ENCODE measurements at regions not wholly inside any gene's neighbourhood (a gene's known extent, or its start where the extent isn't known, plus 50 kb on each side); places are given as distances from the start of the nearest gene placed in this dataset.
"Not testable (repeated sequence)": the region's sequence is repeated elsewhere in the genome, so short reads cannot be mapped to it uniquely, and the experiment has no call there.

DNA sequence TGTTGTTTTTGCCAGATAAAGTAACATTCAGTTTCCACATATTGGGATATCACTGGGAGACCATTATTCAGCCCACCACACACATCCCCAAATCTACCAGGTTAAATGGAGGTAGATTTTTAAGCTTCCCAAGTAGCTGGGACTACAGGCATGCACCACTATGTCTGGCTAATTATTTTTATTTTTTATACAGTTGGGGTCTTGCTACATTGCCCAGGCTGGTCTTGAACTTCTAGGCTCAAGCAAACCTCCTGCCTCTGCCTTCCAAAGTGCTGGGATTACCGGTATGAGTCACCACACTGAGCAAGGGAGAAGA is 96.6 kb upstream of the CHD2 start:
- Histone ChIP-seq H3K27me3 (no peaks in the 10 kb centered on the region), H3K9ac (ENCODE audit: low read depth in 2 of 2, low read length in 2 of 2) (no peak overlapping the region), H3K27ac (peak overlapping the region; percentile 88), H3K4me3 (no peak overlapping the region), H3K36me3 (no peaks in the 10 kb centered on the region), H3K9me3 (no peaks in the 10 kb centered on the region), H3K4me1 (peaks cover 8% of the 10 kb centered on the region)
- TF ChIP-seq, protein P1, sequence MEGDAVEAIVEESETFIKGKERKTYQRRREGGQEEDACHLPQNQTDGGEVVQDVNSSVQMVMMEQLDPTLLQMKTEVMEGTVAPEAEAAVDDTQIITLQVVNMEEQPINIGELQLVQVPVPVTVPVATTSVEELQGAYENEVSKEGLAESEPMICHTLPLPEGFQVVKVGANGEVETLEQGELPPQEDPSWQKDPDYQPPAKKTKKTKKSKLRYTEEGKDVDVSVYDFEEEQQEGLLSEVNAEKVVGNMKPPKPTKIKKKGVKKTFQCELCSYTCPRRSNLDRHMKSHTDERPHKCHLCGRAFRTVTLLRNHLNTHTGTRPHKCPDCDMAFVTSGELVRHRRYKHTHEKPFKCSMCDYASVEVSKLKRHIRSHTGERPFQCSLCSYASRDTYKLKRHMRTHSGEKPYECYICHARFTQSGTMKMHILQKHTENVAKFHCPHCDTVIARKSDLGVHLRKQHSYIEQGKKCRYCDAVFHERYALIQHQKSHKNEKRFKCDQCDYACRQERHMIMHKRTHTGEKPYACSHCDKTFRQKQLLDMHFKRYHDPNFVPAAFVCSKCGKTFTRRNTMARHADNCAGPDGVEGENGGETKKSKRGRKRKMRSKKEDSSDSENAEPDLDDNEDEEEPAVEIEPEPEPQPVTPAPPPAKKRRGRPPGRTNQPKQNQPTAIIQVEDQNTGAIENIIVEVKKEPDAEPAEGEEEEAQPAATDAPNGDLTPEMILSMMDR (IDR thresholded peaks at IDR 0.05) = no peak
- DNase-seq = no peak
- intact Hi-C loops (cut with DNase I) = no loop called here

DNA sequence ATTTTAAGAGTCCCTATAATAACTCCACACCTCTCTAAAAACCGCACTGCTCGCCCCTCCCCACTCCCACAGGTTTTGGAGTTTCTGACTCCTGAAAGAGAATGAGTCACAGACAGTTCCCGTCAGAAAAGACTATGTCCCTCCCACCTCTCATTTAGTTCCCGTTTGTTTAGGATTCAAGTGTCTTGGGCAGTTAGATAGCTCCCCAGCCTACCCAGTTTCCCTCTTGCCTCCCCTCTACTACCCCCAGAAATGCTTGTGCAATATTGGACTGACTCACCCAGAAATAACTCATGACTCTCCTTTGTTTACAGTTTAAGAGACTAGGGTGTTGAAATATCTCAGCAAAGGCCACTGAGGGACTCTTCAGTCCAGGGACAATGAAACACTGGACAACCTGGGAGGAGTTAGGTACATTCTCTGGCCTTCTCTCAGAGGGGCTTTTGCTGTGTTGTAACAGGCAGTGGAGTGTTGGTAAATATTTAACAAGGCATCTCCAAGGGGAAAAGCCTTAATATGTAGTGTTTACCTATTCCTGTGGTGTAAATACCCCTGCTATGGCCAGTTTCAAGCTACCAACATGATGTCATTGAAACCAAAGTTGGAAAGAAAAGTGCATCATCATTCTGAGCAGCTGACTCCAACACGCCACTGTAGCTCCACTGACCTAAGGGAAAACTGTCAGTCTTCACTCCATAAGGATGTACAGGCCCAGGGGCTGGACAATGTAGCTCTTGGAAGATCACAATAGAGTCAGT is 96.1 kb upstream of the CHD2 start:
- Histone ChIP-seq H3K36me3 (no peaks in the 10 kb centered on the region), H3K27ac (peak overlapping the region; percentile 88), H3K27me3 (no peaks in the 10 kb centered on the region), H3K9me3 (no peaks in the 10 kb centered on the region), H3K9ac (ENCODE audit: low read depth in 2 of 2, low read length in 2 of 2) (peak overlapping the region in 1 of 2 donors; percentile 1), H3K4me3 (no peak overlapping the region), H3K4me1 (peaks cover 8% of the 10 kb centered on the region)
- TF ChIP-seq, protein P1 (IDR thresholded peaks at IDR 0.05) = no peak
- peak; percentile 79 for DNase-seq
- intact Hi-C loops (cut with DNase I) = no loop called here

DNA sequence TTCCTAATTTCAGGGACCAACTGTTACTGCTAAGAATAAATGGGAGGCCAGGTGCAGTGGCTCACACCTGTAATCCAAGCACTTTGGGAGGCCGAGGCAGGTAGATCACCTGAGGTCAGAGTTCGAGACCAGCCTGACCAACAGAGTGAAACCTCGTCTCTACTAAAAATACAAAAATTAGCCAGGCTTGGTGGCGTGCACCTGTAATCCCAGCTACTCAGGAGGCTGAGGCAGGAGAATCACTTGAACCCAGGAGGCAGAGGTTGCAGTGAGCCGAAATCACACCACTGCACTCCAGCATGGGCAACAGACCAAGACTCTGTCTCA is 95.6 kb upstream of the CHD2 start:
- H3K4me3 ChIP-seq; H3K9me3 ChIP-seq; H3K27me3 ChIP-seq; H3K36me3 ChIP-seq; H3K4me1 ChIP-seq; H3K9ac ChIP-seq (ENCODE audit: low read depth in 2 of 2, low read length in 2 of 2); intact Hi-C loops (cut with DNase I); DNase-seq: not testable (repeated sequence)
- H3K27ac ChIP-seq = peak overlapping the region; percentile 88

DNA sequence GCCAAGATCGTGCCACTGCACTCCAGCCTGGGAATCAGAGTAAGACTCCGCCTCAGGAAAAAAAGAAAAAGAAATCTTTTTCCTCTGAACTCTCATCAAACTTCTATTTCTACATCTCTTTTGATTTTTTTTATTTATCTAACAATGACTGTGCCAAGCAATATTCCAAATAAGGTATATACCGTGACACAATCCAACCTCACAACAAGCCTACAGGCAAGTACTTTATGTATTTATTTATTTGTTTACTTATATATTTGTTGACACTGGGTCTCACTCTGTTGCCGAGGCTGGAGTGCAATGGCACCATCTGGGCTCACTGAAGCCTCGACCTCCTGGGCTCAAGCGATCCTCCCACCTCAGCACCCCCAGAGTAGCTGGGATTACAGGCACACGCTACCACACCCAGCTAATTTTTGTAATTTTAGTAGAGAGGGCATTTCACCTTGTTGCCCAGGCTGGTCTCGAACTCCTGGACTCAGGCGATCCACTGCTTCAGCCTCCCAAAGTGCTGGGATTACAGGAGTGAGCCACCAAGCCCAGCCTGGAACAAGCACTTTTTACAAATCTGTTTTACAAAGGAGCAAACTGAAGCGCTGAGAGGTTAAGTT is 94.9 kb upstream of the CHD2 start:
- Histone ChIP-seq H3K27ac (peak overlapping the region; percentile 88), H3K9me3 (no peaks in the 10 kb centered on the region), H3K9ac (ENCODE audit: low read depth in 2 of 2, low read length in 2 of 2) (no peak overlapping the region), H3K4me1 (peaks cover 8% of the 10 kb centered on the region), H3K36me3 (no peaks in the 10 kb centered on the region), H3K27me3 (no peaks in the 10 kb centered on the region), H3K4me3 (no peak overlapping the region)
- TF ChIP-seq, protein P1 (IDR thresholded peaks at IDR 0.05) = no peak
- DNase-seq = no peak
- intact Hi-C loops (cut with DNase I) = loop anchor here (5.0 kb wide), 1 partner anchor 97 kb away; the partner anchor contains the start of gene CHD2

DNA sequence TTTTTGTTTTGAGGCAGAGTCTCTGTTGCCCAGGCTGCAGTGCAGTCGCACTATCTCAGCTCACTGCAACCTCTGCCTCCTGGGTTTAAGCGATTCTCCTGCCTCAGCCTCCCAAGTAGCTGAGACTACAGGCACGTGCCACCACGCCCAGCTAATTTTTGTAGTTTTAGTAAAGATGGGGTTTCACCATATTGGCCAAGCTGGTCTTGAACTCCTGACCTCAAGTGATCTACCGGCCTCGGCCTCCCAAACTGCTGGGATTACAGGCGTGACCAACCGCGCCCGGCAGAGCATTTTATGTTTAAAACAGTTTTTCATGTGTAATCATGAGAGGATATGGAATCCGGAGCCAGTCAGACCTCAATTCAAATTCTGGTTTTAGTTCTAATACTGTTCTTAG is 94.0 kb upstream of the CHD2 start:
- not testable (repeated sequence) for H3K4me1 ChIP-seq; H3K36me3 ChIP-seq; H3K9me3 ChIP-seq; H3K9ac ChIP-seq (ENCODE audit: low read depth in 2 of 2, low read length in 2 of 2); DNase-seq; H3K27ac ChIP-seq; H3K27me3 ChIP-seq; H3K4me3 ChIP-seq
- intact Hi-C loops (cut with DNase I) = loop anchor here (5.0 kb wide), 1 partner anchor 96 kb away; the partner anchor contains the start of gene CHD2

DNA sequence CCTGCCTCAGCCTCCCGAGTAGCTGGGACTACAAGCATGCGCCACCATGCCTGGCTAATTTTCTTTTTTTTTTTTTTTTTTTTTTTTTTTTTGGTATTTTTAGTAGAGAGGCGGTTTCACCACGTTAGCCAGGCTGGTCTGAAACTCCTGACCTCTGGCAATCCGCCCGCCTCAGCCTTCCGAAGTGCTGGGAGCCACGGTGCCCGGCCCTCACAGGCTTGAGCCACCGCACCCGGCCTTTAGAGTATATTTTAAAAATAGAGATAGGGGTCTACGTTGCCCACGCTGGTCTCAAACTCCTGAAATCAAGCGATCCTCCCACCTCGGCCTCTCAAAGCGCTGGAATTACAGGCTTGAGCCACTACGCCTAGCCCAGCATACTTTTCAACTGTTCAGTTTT is 93.4 kb upstream of the CHD2 start:
- Histone ChIP-seq H3K4me1 (peaks cover 8% of the 10 kb centered on the region), H3K9ac (ENCODE audit: low read depth in 2 of 2, low read length in 2 of 2) (no peak overlapping the region), H3K27me3 (no peaks in the 10 kb centered on the region), H3K36me3 (no peaks in the 10 kb centered on the region), H3K4me3 (no peak overlapping the region), H3K9me3 (no peaks in the 10 kb centered on the region), H3K27ac (no peak overlapping the region)
- DNase-seq = no peak
- intact Hi-C loops (cut with DNase I) = loop anchor here (5.0 kb wide), 1 partner anchor 96 kb away; the partner anchor contains the start of gene CHD2
- TF ChIP-seq, protein P1 (IDR thresholded peaks at IDR 0.05) = no peak
